Activated T-cell treated with anti-CD3 and anti-CD28 coated beads for 24 hours (primary cell): ENCODE measurements at regions not wholly inside any gene's neighbourhood (a gene's known extent, or its start where the extent isn't known, plus 50 kb on each side); places are given as distances from the start of the nearest gene placed in this dataset.

Experiments used
- DNase-seq: peaks from one replicate; pipeline ENCODE4 v3.0.0-alpha.2; 2020; ENCODE audit warnings: low read depth

DNA sequence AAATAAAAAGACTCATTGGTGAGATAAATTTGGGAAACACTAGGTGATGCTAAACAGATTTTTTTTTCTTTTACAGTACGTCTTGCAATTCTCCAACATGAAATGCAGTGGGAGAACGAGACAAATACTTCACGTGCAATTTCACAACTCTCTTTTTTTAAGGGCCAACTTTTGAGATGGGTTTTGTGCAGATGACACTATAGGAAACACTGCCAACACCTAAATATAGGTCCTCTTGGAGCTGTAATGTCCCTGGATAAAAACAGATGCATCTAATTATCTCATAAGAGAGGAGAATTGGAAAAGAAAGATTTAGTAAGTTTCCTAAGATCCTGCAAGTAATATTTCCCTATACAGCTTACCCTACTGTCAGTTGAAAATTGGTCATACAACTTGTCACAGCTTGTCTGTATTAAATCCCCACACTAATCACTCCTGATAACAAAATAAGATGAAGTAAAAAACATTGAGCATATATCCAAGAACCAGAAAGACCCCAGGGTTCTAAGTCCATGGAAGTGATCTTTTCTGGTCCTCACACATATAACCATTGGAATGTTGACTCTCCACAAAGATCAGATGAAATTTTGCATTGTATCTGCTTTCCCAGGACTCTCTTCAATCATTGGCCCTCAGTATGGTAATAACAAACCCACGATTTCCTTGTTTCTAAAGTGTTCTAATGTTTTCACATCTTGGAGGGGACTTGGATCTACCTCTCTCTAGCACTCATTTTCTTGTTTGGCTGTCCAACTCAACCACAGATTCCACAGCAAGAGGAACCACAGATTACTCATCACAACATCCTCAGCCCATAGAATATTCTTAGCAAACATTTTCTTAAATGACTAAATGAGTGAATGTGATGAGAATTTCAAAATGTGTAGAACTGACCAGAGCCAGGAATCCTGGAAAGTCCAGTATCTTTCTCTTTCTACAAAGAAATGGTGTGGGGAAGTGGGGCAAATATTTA lies 769.4 kb upstream of the USP15 start:
- no peak for DNase-seq

DNA sequence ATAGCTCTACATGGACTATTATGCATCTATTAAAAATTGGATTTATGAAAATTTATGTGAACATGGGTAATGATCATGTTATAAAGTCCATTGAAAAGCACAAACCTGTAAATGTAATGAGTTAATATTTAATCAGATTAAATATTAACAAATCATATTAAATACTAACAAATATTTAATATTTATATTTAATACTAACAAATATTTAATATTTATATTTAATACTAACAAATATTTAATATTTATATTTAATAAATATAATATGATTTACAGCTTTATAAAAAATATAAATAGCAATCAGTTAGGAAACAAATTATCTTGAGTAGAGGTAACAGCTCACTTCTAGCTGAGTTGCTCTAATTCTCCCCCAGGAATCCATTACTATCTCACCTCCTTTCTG lies 758.0 kb upstream of the USP15 start:
- DNase-seq = no peak

DNA sequence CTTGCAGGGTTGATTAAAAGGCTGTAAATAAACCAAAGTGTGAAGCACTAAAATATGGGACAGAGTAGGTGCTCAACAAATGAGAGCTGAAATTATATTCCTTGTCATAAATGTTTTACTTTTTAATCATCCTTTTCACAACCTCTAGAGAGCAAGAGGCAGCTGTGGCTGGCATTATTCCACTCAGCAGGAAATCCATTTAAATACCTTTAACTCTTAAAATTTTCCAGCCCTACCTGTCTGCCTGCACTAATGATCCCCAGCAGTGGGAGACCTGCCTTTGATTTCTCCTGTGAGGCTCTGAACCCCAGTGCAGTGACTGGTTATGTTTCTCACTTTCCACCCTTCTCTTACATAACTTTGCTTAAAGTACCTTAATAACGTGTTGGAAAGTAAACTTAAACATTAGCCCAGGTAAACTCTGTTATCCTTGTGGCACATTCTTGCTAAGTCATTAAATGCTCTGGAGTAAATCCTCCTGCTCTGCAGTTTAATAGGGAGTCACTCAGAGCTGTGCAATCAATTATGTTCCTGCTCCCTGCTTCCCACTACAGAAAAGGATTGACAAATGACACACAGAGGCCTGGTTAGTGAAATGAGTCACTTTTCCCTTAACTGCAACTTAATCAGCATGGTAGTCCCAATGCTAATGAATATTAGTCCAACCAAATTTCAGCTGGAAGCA lies 755.7 kb upstream of the USP15 start:
- DNase-seq = no peak

DNA sequence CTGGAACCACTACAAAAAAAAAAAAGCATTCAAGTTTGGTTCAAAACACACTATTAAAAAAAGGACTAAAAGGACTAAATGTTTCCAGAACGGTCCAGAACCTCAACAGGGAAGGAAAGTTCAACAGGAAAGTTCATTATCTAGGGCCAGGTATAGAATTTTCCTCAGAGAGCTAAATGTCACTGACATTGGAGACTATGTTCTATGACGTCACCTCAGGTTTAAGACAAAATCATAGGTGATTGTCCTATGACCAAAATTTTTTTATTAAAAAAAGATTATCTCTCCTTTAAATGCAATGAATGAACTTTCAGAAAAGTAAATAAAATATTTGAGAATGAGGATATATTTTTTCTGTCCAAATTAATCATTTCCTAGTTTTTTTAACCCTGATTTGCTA lies 746.7 kb upstream of the USP15 start:
- no peak for DNase-seq

DNA sequence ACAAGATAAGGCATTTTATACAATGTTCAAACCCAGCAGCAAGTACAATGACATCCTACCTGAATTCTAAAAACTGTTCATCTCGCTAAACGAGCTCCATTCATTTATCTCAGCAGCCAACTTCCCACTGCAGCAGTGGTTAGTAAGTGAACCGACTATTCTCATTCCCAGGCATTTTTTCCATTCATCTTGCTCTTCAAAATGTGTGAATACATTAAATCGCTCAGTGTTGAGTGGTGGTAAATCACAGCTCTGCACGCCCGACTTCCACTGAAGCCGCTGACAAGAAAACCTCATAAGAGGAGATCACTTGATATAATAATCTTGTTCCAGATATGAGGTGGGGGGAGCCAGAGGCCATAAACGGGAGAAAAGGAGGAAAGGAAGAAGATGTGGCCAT lies 746.2 kb upstream of the USP15 start:
- no peak for DNase-seq

DNA sequence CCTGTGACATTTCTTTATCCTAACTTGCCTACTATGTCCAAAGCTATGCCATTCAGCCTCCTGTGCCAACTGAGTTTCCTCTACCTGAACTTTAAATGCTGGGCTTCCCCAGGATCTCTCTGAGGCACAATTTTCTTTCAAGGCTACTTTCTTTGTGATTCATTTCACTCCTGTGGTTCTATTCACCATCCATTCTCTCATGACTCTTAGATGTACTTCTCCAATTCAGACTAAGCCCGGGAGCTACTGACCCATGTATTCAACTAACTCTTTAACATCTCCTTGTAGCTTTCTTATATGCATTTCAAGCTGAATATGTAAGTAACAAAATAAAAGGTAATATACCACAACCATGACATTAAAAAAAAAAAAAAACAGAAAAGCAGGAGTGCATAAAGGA lies 738.9 kb upstream of the USP15 start:
- no peak for DNase-seq

DNA sequence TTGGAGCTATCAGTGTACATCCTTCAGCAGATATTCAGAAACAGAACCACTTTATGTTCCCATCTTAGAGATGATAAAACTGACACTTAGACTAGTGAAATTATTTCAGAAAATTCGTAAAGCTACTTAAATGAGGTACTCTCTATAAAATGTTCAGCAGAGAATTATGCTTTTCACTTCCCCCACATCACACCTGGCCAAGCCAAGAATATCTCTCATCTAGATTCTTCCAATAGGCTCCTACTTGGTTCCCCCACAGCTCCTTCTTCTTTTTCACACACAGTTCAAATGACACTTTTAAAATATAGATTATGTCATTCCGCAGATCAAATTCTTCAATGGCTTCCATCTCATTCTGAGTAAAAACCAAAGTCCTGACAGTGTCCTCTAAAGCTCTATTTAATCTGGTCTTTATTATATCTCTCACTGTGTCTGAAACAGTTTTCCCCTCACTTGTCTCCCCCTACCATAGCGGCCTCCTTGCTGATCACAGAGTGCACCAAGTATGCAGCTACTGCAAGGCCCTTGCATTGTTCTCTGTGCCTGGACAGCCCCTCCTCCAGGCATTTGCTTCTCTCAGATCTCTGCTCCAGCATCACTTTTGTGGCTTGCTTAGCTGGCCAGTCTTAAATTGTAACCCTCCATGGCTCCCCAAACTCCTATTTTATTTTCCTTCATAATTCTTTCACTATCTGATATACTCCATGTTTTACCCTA lies 736.8 kb upstream of the USP15 start:
- no peak for DNase-seq

DNA sequence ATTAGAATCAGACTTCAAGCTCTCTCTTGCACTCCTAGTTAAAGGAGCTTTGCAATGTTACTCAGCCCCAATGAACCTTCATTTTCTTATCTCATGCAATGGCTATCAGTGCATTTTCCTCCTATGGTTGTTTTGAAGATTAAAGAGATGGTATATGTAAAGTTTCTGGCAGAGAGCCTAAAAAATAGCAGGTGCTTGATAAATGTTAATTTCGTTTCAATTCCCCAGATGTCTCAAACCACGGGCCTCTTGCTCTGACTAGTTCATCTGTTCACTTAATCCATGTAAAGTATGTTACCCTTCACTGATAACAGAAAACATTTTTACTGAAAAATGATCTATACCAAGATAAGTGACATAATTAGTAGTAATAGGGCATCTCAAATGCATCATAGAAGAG lies 735.4 kb upstream of the USP15 start:
- no peak for DNase-seq

DNA sequence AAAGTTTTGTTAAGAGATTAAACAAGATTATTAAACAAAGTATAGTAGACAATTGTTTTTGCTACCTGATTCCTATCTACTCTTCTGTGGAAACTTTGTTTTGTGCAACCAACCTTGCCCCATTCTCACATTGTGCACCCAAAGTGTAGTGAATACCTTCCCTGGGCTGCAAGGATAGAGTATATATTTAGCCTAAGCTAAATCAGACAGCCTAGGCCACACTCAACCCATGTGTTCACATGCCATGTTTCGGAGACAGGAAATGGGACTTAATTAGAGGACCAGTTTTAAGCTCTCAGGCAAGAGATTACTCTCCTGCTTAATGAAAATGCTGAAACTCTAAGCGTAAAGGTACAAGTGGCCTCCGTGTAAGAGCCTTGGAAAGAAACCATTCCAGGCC lies 734.9 kb upstream of the USP15 start:
- no peak for DNase-seq

DNA sequence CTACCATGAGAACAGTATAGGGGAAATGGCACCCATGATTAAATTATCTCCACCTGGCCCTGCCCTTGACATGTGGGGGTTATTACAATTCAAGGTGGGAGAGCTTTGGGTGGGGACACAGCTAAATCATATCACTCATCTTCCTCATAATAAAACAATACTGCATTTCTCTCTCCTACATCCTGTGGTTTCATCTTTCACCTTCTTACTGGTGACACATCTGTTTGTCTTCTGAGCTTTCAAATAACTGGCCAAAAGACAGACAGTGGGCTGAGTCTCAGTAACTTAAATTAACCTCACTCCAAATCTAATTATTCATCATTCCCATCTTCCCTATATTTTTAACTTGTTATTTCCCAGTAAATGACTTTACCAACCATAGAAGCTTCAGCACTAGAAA lies 729.7 kb upstream of the USP15 start:
- DNase-seq = no peak

DNA sequence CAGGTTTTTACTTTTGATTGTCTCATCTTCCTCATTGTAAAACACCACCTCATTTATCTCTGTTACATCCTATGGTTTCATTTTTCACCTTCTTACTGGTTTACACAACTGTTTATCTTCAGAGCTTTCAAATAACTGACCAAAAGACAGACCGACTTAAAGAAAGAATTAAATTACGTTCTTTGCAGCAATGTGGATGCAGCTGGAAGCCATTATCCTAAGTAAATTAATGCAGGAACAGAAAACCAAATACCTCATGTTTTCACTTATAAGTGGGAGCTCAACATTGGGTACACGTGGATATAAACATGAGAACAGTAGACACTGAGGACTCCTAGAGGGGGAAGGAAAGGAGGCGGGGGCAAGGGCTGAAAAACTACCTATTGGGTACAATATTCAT lies 729.0 kb upstream of the USP15 start:
- no peak for DNase-seq

DNA sequence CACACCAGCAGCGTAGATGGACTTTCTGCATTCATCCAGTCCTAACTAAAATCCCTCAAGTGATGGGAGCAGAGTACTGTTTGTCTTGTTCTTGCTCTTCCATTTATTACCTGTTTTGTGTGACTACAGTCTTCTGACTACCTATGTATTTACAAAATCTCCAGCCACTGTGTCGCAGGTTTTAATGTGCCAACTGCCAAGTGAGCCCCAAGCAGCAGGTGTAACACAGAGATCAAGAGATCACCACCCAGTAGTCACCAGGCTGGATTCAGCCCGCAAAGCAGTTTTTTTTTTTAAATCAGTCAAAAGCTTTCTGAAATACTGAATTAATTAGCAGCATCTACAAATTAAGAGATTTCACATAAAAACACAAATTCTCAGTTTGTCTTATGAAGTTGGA lies 724.1 kb upstream of the USP15 start:
- no peak for DNase-seq

DNA sequence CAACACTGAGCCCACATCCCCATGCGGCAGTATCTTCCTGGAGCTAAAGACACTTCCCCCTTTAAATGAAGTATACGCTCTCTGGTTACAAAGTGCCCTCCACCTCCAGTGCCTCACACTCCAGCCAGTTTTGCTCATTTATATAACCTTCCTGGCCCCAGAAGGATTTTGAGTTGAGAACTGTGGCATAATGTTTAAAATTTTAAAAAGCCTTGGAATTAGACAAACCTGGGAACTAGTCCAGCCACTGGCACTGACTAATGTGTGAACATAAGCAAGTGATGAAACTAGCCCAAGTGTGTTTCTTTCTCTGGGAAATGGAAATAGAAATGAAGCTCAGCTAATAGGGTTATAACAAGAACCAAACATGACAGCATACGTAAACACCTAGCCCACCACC lies 723.7 kb upstream of the USP15 start:
- DNase-seq = no peak

DNA sequence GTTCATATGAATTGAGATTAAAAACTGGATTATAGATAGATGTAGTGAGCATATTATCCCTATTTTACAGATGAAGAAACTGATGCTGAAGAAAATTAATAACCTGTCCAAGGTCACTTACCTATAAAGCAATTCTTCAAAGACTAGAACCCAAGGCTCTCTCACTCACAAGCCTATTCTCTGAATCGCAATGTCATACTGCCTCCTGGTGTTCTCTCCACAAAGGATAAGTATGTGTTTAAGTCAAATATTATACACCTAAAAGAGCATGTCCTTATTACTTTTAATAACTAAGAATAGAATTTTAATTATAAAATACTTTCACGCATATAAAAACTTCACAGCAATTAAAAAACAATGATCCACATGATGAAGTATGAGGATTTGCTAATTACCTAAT lies 721.3 kb upstream of the USP15 start:
- DNase-seq = no peak

DNA sequence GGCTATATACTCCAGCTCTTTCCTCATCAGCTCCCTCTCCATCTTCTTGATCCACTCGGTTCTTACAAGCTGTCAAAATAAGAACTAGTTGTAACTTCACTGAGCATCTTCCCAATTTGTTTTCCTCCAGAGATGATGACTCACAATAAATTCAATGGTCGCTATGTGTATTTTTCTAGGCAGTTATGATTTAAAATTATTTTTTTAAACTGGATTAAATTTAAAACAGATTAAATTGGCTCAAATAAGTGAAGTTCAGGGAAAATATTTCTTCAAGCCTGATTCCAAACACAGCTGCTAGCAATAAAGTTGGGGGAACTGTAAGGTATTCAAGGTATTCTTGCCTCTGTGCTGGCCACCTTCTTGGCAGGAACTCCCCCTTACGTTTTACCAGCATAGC lies 717.7 kb upstream of the USP15 start:
- DNase-seq = no peak

DNA sequence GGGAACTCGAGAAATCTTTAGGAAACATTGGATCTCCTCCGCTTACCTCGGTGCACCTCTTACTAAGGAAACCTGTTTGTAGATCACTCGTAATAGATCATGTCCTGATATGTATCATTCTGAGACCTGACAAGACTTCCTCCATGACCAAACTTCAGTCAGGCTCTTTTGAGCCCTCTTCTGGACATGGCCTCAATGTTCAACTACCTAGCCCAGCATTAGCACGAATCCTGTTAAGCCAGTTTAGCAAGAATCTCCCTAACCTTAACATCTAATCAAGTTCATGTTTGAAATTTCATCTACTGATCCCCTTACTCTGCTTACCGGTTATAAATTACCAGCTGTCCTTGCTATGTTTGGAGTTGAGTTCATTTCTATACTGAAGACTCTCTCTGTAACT lies 713.9 kb upstream of the USP15 start:
- DNase-seq = no peak

DNA sequence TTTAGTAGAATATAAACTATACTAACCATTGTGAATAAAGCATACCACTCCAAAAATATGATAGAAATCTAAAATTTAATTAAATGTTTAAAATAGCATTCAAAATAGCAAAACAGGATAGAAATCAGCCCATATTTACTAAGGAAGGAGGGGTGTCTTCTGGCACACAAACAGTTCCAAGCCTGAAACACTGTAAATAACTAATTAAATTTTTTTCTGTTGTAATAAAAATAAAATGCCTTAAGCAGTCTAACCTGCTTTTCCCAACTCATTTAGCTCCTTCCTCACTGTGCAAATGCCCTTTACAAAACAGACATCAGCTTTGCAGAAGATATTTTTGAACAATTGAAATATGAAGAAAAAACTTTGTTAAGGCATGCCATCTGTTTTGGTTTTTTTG lies 707.1 kb upstream of the USP15 start:
- no peak for DNase-seq

DNA sequence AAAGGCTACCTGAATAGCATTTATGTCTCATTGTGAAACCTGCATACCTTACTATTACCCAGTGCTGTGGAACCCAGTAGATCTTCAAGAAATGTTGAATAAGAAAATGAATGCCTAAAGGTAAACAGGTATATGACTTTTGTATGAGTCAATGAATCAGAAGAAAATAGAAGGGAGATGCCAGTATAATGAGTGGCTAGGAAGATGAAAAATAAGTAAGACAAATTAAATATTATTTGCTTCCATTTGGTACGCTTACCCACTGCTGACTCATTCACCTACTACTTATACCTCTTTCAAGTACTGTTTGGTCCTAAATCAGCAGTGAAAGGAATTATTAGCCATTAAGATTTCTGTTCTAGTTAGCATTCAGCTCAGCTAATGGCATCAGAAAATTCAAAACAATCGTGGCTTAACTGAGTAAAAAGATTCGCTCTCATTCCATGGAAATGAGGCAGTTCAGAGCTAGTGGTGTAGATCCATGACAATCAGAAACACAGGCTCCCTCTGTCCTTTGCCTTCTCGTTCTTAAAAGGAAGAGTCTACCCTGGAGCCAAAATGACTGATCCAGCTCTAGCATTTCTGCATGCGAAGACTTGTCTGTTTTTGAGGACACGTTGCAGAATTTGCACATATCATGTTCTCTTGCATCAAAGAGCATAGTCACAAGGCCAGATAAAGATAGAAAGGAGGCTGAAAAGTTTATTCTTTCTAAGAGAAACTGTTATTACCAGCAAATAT lies 705.8 kb upstream of the USP15 start:
- DNase-seq = no peak

DNA sequence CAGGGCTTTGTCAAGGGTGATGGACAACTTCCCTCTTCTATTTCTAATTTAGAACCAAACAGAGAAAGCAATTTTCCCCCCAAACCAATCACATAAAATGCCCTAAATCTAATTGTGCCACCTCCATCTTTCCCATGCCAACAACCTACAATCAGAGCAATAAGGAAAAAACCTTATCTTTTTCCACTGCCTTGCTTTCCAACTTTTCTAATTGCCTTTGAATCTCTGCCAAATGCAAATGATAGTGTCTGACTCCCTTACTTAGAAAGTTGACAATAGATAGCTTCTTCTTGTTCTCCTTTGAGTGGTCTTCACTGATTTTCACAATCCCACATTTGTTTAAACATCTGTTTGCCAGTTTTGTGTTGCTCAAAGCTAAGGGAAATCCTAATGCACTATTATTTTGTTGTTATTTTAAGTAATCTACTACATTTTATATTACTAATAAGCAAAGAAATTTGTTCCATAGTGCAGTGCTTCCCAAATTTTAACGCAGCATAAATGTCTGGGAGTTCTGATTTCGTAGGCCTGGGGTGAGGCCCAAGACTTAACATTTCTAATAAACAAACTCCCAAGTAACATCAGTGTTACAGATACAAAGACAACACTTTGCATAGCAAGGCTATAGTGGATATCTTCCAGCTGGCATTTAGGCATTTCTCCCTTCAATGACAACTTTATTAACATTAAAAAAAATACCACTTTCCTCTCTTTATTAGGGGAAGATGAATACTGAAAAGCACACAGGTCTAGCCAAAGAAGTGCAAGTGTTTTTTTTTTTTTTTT lies 696.3 kb upstream of the USP15 start:
- no peak for DNase-seq

DNA sequence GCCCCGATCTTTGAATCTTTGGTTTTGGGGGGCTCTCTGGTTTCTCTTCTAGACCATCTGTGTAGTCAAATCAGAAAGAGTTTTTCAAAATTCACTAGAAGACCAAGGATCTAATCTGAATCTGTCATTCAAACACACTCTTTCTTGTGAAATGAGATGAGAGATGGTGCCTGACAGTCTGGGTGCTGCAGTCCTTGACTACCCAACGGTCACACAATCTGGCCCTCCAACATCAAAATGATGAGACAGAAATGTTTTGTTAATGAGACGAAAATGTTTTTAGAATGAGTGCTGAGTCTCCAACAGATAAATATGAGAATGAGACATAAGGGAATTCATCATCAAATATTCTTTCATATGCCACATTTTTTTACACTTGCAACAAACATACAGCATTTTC lies 695.7 kb upstream of the USP15 start:
- no peak for DNase-seq

DNA sequence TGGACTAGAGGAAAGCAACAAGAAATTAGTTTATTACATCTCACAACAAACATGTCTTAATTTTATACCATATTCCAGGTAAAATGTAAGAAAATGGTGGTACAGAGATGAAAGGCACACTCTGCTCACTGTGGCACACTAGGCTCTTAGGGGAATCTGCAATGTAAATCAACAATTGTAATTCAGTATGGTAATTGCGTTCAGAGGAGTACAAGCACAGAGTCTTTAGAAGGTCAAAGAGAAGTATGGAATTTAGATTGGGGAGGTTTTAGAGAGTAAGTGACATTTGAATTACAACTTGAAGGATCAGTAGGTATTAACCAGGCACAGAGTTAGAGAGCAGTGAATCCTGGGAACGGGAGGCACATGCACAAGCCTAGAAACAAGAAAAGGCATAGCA lies 694.0 kb upstream of the USP15 start:
- DNase-seq = no peak
